Left cardiac atrium (tissue), 4 donors: ENCODE measurements at regions not wholly inside any gene's neighbourhood (a gene's known extent, or its start where the extent isn't known, plus 50 kb on each side); places are given as distances from the start of the nearest gene placed in this dataset.

Experiments
- ATAC-seq, 2 donors: fragments of 200-7000 bp; cut with Tn5 transposase; one replicate each; pipeline ENCODE4 v1.9.1; 2020; ENCODE audit warnings: mild to moderate bottlenecking in 2 of 2, moderate library complexity in 2 of 2
- DNase-seq: peaks from one replicate; pipeline ENCODE4 v3.0.0-alpha.2; 2020
- intact Hi-C, 2 donors: fragments of 100-400 bp; cut with DNase I; formaldehyde crosslinking; loops; one replicate each; pipeline versions ENCODE4 v1.14.1 to v1.15.1; 2022 to 2023
- donor health status: DM: no; HTN: yes; CAD: no.
- donor health status: DM: no; HTN: yes; CAD: no; lungs with severe emphysema.
- donor health status: DM: yes; HTN: yes; CAD: no.
- donor health status: Dilated cardiomyopathy.

GRCh38 chr2:176554101-176555048, 285.1 kb downstream of the MTX2 start:
- DNase-seq, result peak; percentile 28
- intact Hi-C loops, result loop anchor here (2.0 to 10.0 kb wide), 4 partner anchors 97 to 414 kb away; no protein-coding TSS in a partner anchor
- ATAC-seq, result peak; percentile 66 to 72

- ATAC-seq (no peak), DNase-seq (no peak)
- intact Hi-C loops, result loop anchor here (2.0 to 10.0 kb wide), 2 partner anchors 100 to 414 kb away; no protein-coding TSS in a partner anchor
Observed at GRCh38 chr2:176555112-176555511, 285.9 kb downstream of the MTX2 start.

- no peak for ATAC-seq
- no peak for DNase-seq
- intact Hi-C loops, result loop anchor here (2.0 to 10.0 kb wide), 2 partner anchors 101 to 415 kb away; no protein-coding TSS in a partner anchor
Observed at GRCh38 chr2:176555781-176556180, 286.5 kb downstream of the MTX2 start.

GRCh38 chr2:176556373-176556772, 287.1 kb downstream of the MTX2 start:
- no peak for DNase-seq
- ATAC-seq, result no peak
- intact Hi-C loops, result loop anchor here in 1 of 2 donors (10.0 kb wide), 1 partner anchor 102 kb away; no protein-coding TSS in a partner anchor

- DNase-seq, result no peak
- no peak for ATAC-seq
- intact Hi-C loops, result loop anchor here in 1 of 2 donors (10.0 kb wide), 1 partner anchor 103 kb away; no protein-coding TSS in a partner anchor
Observed at GRCh38 chr2:176557821-176558220, 288.6 kb downstream of the MTX2 start.

- intact Hi-C loops, result loop anchor here in 1 of 2 donors (10.0 kb wide), 1 partner anchor 104 kb away; no protein-coding TSS in a partner anchor
- no peak for ATAC-seq
- DNase-seq, result no peak
Observed at GRCh38 chr2:176558574-176559140, 289.4 kb downstream of the MTX2 start.

GRCh38 chr2:176560296-176560695, 291.1 kb downstream of the MTX2 start:
- no peak for DNase-seq
- no peak for ATAC-seq
- intact Hi-C loops, result no loop called here

- no peak for ATAC-seq
- intact Hi-C loops, result no loop called here
- no peak for DNase-seq
Observed at GRCh38 chr2:176561706-176562105, 292.5 kb downstream of the MTX2 start.

GRCh38 chr2:176562359-176563078, 293.3 kb downstream of the MTX2 start:
- ATAC-seq (no peak), DNase-seq (no peak)
- intact Hi-C loops, result no loop called here

- intact Hi-C loops, result no loop called here
- no peak for ATAC-seq
- DNase-seq, result peak; percentile 24
Observed at GRCh38 chr2:176565641-176566323, 296.5 kb downstream of the MTX2 start.

- no peak for DNase-seq
- intact Hi-C loops, result no loop called here
- no peak for ATAC-seq
Observed at GRCh38 chr2:176566496-176566895, 297.3 kb downstream of the MTX2 start.

- DNase-seq (no peak), ATAC-seq (no peak)
- intact Hi-C loops, result no loop called here
Observed at GRCh38 chr2:176566961-176567360, 297.7 kb downstream of the MTX2 start.

GRCh38 chr2:176567361-176567760, 298.1 kb downstream of the MTX2 start:
- DNase-seq (no peak), ATAC-seq (no peak)
- intact Hi-C loops, result no loop called here

GRCh38 chr2:176569574-176569973, 300.3 kb downstream of the MTX2 start:
- intact Hi-C loops, result no loop called here
- ATAC-seq, result no peak
- DNase-seq, result no peak

GRCh38 chr2:176573612-176574483, 304.6 kb downstream of the MTX2 start:
- ATAC-seq (no peak), DNase-seq (no peak)
- intact Hi-C loops, result no loop called here

- DNase-seq (no peak), ATAC-seq (no peak)
- intact Hi-C loops, result no loop called here
Observed at GRCh38 chr2:176574484-176575236, 305.4 kb downstream of the MTX2 start.

- intact Hi-C loops, result no loop called here
- no peak for ATAC-seq
- DNase-seq, result no peak
Observed at GRCh38 chr2:176575237-176575744, 306.0 kb downstream of the MTX2 start.
